ENCODE measurements at regions not wholly inside any gene's neighbourhood (a gene's known extent, or its start where the extent isn't known, plus 50 kb on each side); places are given as distances from the start of the nearest gene placed in this dataset.

DNA sequence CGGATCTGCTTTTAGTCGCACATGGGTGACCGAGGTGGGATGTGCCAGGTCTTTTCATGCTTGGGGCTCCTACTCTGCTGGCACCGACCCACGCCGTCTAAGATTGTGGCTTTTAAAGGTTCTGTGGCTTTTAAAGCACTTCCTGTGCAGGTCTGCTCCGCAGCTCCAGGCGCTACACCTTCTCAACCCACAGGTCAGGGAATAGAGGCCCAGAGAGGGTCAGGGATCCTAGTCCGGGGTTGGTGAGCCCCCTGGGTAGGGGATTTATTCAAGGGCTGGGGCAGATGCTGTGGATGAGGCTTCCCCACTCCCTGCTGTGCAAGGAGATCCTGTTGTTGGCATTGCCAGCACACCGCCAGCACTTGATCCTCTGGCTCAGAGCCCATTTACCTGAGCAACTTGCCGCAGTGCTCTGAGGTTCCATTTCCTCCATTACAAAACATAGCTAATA is 212.8 kb upstream of the RAB4A start:
- Histone ChIP-seq H3K27ac (ENCODE audit: low read depth, low read length) (no peak overlapping the region), H3K36me3 (ENCODE audit: control insufficient read depth in 2 of 3, insufficient read depth in 3 of 3, low read length in 3 of 3) (no peaks in the 10 kb centered on the region), H3K4me1 (ENCODE audit: control insufficient read depth in 2 of 2, insufficient read depth in 2 of 2, low read length in 2 of 2) (peaks cover 30 to 43% of the 10 kb centered on the region in 2 donors), H3K9me3 (ENCODE audit: control insufficient read depth in 2 of 3, low read length in 3 of 3) (no peaks in the 10 kb centered on the region), H3K4me3 (ENCODE audit: low read length) (peak overlapping the region; percentile 52), H3K27me3 (ENCODE audit: control insufficient read depth in 2 of 2, insufficient read depth in 2 of 2, low read length in 2 of 2) (no peaks in the 10 kb centered on the region)
- no peaks in the 10 kb centered on the region for H3K36me3 Mint-ChIP-seq
- peak overlapping the region in 8 of 9 donors; percentile 0 to 83 (median 74) for H3K27ac Mint-ChIP-seq
- H3K4me1 Mint-ChIP-seq, result peaks cover 25 to 77% (median 62%) of the 10 kb centered on the region in 7 donors
- CTCF ChIA-PET, result interaction anchor here (0.6 kb wide), 1 partner anchor 197 kb away, joined by 3 read pairs; no protein-coding TSS in a partner anchor
- DNase-seq (peak in 8 of 9 donors; percentile 23 to 76 (median 72)), ATAC-seq (peak; percentile 81)
- peaks cover 0 to 5% (median 0%) of the 10 kb centered on the region in 11 donors for H3K9me3 Mint-ChIP-seq
- H3K27me3 Mint-ChIP-seq, result peaks cover 0 to 17% (median 0%) of the 10 kb centered on the region in 5 donors
- peak overlapping the region in 9 of 10 donors; percentile 66 to 85 (median 79) for H3K4me3 Mint-ChIP-seq
- intact Hi-C loops (cut with micrococcal nuclease), result loop anchor here in 1 of 2 donors (5.0 kb wide), 2 partner anchors 74 to 321 kb away; partner anchors contain the start of gene RHOU
- POLR2A ChIA-PET, result no interaction called here

DNA sequence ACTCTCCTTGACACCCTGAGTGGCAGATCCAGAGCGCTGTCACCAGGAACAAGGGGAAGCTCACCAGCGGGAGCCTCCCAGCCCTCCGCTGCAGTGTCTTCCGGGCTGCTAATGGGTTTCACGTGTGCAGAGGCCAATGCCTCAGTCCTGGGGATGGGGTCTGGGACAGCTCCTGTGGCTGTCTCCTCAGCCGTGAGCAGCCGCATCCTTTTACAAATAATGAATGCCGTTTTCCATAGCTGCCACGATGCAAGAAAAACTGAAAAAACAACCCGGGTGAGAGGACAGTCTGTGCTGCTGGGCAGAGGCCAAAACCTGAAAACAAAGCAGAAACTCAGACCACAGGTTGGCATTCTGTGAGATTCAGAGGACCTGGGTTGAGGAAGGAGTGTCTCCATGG is 212.2 kb upstream of the RAB4A start:
- Mint-ChIP-seq H3K4me1 (peaks cover 25 to 81% (median 63%) of the 10 kb centered on the region in 7 donors), H3K27ac (peak overlapping the region in 6 of 9 donors; percentile 0 to 83 (median 69)), H3K9me3 (peaks cover 0 to 5% (median 0%) of the 10 kb centered on the region in 11 donors), H3K36me3 (no peaks in the 10 kb centered on the region), H3K4me3 (peak overlapping the region in 8 of 10 donors; percentile 66 to 85 (median 79)), H3K27me3 (peaks cover 0 to 16% (median 0%) of the 10 kb centered on the region in 5 donors)
- POLR2A ChIA-PET, result no interaction called here
- DNase-seq (no peak), ATAC-seq (peak; percentile 48)
- intact Hi-C loops (cut with micrococcal nuclease), result loop anchor here in 1 of 2 donors (5.0 kb wide), 2 partner anchors 74 to 321 kb away; partner anchors contain the start of gene RHOU
- Histone ChIP-seq H3K36me3 (ENCODE audit: control insufficient read depth in 2 of 3, insufficient read depth in 3 of 3, low read length in 3 of 3) (no peaks in the 10 kb centered on the region), H3K9me3 (ENCODE audit: control insufficient read depth in 2 of 3, low read length in 3 of 3) (no peaks in the 10 kb centered on the region), H3K27me3 (ENCODE audit: control insufficient read depth in 2 of 2, insufficient read depth in 2 of 2, low read length in 2 of 2) (no peaks in the 10 kb centered on the region), H3K4me1 (ENCODE audit: control insufficient read depth in 2 of 2, insufficient read depth in 2 of 2, low read length in 2 of 2) (peaks cover 30 to 43% of the 10 kb centered on the region in 2 donors), H3K27ac (ENCODE audit: low read depth, low read length) (no peak overlapping the region), H3K4me3 (ENCODE audit: low read length) (peak overlapping the region; percentile 52)
- CTCF ChIA-PET, result interaction anchor here (0.6 kb wide), 1 partner anchor 196 kb away, joined by 3 read pairs; no protein-coding TSS in a partner anchor

DNA sequence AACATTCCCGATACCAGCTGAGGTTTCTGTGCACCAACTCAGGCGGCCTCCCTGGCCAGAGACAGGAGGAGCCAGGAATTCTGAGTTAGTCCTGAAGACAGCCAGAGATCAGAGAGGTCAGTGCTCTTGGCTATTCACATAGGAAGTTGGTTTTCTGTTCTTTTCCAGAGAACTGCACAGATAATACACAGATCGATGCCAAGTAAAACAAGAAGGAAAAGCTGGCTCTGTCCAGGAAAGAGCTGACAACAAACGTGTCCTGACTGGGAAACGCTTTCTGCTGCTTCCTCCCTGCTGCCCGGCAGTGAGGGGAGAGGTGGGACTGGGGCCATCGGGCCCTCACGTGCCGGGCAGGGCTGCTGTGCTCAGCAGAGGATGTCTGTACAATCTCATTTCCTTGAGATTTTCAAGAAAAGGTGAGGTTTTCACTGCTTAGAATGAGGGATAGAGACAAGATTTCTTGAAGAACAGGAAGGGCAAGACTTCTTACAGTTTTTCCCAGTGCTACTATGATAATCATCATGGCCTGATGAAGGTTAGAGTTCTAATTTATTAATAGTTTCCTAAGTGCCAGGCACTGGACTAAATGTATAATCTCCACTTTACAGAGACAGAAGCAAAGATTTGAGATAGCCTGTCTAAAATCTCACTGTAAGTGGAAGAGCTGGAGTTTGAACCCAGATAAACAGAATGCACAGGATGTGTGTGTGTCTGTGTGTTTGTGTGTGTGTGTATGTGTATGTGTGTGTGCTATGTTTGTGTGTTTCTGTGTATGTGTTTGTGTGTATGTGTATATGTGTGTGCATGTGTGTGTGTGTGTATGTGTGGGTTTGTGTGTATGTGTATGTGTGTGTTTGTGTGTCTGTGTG is 211.0 kb upstream of the RAB4A start:
- DNase-seq, result peak in 1 of 9 donors; percentile 10
- Histone ChIP-seq H3K27me3 (ENCODE audit: control insufficient read depth in 2 of 2, insufficient read depth in 2 of 2, low read length in 2 of 2) (no peaks in the 10 kb centered on the region), H3K36me3 (ENCODE audit: control insufficient read depth in 2 of 3, insufficient read depth in 3 of 3, low read length in 3 of 3) (no peaks in the 10 kb centered on the region), H3K4me3 (ENCODE audit: low read length) (no peak overlapping the region), H3K9me3 (ENCODE audit: control insufficient read depth in 2 of 3, low read length in 3 of 3) (no peaks in the 10 kb centered on the region), H3K27ac (ENCODE audit: low read depth, low read length) (no peak overlapping the region), H3K4me1 (ENCODE audit: control insufficient read depth in 2 of 2, insufficient read depth in 2 of 2, low read length in 2 of 2) (peaks cover 30 to 43% of the 10 kb centered on the region in 2 donors)
- ChIA-PET CTCF (no interaction called here), POLR2A (interaction anchor here (0.6 kb wide), 1 partner anchor 20 kb away, joined by 3 read pairs; no protein-coding TSS in a partner anchor)
- Mint-ChIP-seq H3K27ac (peak overlapping the region in 8 of 9 donors; percentile 0 to 80 (median 42)), H3K27me3 (peaks cover 0 to 15% (median 0%) of the 10 kb centered on the region in 5 donors), H3K4me1 (peaks cover 25 to 75% (median 63%) of the 10 kb centered on the region in 7 donors), H3K9me3 (peaks cover 0 to 2% (median 0%) of the 10 kb centered on the region in 11 donors), H3K4me3 (peak overlapping the region in 8 of 10 donors; percentile 2 to 85 (median 44)), H3K36me3 (no peaks in the 10 kb centered on the region)
- intact Hi-C loops (cut with micrococcal nuclease), result loop anchor here in 1 of 2 donors (5.0 kb wide), 2 partner anchors 72 to 323 kb away; partner anchors contain the start of gene RHOU
- no peak for ATAC-seq

DNA sequence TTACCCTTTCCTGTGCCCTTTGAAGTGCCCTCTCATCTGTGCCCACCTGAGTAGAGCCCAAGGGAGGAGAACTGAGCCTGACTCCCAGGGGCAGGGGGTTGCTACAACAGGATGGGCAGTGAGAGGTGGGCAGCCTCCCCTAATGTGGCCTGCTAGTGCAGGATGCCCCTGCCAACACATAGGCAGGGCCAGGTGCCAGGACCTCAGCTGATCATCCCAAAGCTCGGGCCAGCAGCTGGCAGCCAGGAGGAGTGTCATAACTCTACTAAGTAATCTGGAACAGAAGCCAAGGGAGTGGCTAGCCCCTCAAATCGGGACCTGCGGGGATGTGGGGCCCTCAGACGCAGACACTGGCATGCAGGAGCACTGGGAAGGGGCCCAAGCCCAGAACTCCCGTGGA is 208.8 kb upstream of the RAB4A start:
- POLR2A ChIA-PET, result no interaction called here
- peak overlapping the region in 1 of 9 donors; percentile 12 for H3K27ac Mint-ChIP-seq
- H3K9me3 Mint-ChIP-seq, result peaks cover 0 to 2% (median 0%) of the 10 kb centered on the region in 11 donors
- Histone ChIP-seq H3K27ac (ENCODE audit: low read depth, low read length) (no peak overlapping the region), H3K36me3 (ENCODE audit: control insufficient read depth in 2 of 3, insufficient read depth in 3 of 3, low read length in 3 of 3) (no peaks in the 10 kb centered on the region), H3K4me1 (ENCODE audit: control insufficient read depth in 2 of 2, insufficient read depth in 2 of 2, low read length in 2 of 2) (peaks cover 28 to 34% of the 10 kb centered on the region in 2 donors), H3K9me3 (ENCODE audit: control insufficient read depth in 2 of 3, low read length in 3 of 3) (no peaks in the 10 kb centered on the region), H3K4me3 (ENCODE audit: low read length) (no peak overlapping the region), H3K27me3 (ENCODE audit: control insufficient read depth in 2 of 2, insufficient read depth in 2 of 2, low read length in 2 of 2) (no peaks in the 10 kb centered on the region)
- H3K36me3 Mint-ChIP-seq, result no peaks in the 10 kb centered on the region
- ATAC-seq, result no peak
- H3K4me1 Mint-ChIP-seq, result peaks cover 25 to 53% (median 42%) of the 10 kb centered on the region in 7 donors
- DNase-seq, result no peak
- H3K27me3 Mint-ChIP-seq, result peaks cover 0 to 17% (median 0%) of the 10 kb centered on the region in 5 donors
- intact Hi-C loops (cut with micrococcal nuclease), result no loop called here
- no peak overlapping the region for H3K4me3 Mint-ChIP-seq
- CTCF ChIA-PET, result no interaction called here

DNA sequence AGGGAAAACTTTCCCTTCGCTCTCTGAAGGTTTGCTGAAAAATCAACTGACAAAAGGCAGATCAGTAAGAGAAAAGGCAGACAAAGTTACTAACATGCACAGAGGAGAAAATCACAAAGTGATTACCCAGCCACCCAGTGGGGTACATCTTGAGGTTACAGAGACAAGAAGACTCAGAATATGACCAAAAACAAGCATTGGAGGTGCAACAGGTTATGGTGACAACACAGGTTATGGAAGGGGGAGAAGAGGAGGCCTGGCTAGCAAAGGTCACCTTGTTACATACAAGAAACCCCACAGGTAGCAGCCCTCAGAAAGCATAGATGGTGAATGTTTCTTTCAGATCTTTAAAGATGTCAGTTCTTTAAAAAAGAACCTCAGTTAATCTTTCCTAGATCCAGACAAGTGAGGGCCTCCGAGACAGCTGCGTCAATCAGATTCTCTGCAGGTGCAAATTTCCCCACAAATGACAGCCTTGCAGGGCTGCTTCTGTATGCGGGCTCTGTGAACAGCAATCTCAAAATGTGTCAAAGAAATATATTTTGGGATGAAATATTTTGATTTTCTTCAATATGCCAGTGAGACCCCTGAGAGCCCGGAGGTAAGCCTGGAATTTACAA is 207.6 kb upstream of the RAB4A start:
- POLR2A ChIA-PET, result no interaction called here
- Histone ChIP-seq H3K9me3 (ENCODE audit: control insufficient read depth in 2 of 3, low read length in 3 of 3) (no peaks in the 10 kb centered on the region), H3K27ac (ENCODE audit: low read depth, low read length) (no peak overlapping the region), H3K4me3 (ENCODE audit: low read length) (no peak overlapping the region), H3K36me3 (ENCODE audit: control insufficient read depth in 2 of 3, insufficient read depth in 3 of 3, low read length in 3 of 3) (no peaks in the 10 kb centered on the region), H3K27me3 (ENCODE audit: control insufficient read depth in 2 of 2, insufficient read depth in 2 of 2, low read length in 2 of 2) (no peaks in the 10 kb centered on the region), H3K4me1 (ENCODE audit: control insufficient read depth in 2 of 2, insufficient read depth in 2 of 2, low read length in 2 of 2) (peaks cover 20 to 30% of the 10 kb centered on the region in 2 donors)
- Mint-ChIP-seq H3K27me3 (peaks cover 0 to 18% (median 0%) of the 10 kb centered on the region in 5 donors), H3K36me3 (no peaks in the 10 kb centered on the region), H3K9me3 (peaks cover 0 to 2% (median 0%) of the 10 kb centered on the region in 11 donors), H3K27ac (peak overlapping the region in 4 of 9 donors; percentile 3 to 17 (median 6)), H3K4me3 (no peak overlapping the region), H3K4me1 (peaks cover 20 to 51% (median 40%) of the 10 kb centered on the region in 7 donors)
- intact Hi-C loops (cut with micrococcal nuclease), result no loop called here
- CTCF ChIA-PET, result interaction anchor here (0.6 kb wide), 2 partner anchors 65 to 139 kb away, joined by 3 to 6 read pairs; no protein-coding TSS in a partner anchor
- no peak for ATAC-seq
- DNase-seq, result no peak

DNA sequence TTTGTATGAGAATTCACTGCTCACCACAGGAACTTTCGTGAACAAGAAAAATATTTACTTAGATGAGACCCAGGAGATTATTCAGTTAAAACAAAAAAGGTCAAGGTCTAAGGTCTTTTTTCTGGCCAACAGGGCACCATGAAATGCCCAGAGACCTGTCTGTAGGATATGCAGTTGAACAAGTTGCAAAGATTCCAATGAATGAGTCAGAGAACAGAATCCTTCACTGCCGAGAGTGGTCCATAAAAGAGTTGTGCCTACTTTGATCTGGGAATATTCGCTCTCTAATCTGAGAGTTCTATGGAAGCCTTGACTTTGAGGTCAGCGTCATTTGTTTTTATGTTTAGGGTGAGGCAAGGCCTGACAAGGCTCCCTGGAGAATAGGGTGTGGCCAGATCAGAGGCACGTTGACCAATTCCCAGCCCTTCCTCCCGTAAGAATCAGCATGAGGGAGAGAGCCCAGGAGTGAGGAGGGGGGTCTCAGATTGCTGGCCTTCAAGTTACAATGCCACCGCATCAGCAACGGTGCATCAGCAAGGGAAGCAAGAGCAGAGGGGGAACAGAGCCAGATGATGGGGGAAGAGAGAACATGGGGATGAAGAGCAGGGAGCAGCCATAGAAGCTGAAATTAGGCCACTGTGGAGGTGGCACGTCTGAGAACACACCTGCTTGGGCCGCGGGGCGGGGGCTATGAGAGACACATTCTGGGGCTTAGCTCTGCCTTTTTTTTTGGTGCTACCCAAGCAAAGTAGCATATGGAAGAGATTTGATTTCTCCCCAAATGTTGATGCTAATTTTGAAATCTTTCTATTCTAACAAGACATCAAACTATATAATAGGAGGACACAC is 206.4 kb upstream of the RAB4A start:
- Mint-ChIP-seq H3K36me3 (no peaks in the 10 kb centered on the region), H3K27me3 (peaks cover 0 to 18% (median 0%) of the 10 kb centered on the region in 5 donors), H3K4me1 (peaks cover 17 to 50% (median 37%) of the 10 kb centered on the region in 7 donors), H3K9me3 (peaks cover 0 to 2% (median 0%) of the 10 kb centered on the region in 11 donors), H3K4me3 (no peak overlapping the region), H3K27ac (no peak overlapping the region)
- intact Hi-C loops (cut with micrococcal nuclease), result no loop called here
- POLR2A ChIA-PET, result no interaction called here
- ATAC-seq (no peak), DNase-seq (no peak)
- CTCF ChIA-PET, result no interaction called here
- Histone ChIP-seq H3K4me1 (ENCODE audit: control insufficient read depth in 2 of 2, insufficient read depth in 2 of 2, low read length in 2 of 2) (peaks cover 15 to 22% of the 10 kb centered on the region in 2 donors), H3K9me3 (ENCODE audit: control insufficient read depth in 2 of 3, low read length in 3 of 3) (no peaks in the 10 kb centered on the region), H3K36me3 (ENCODE audit: control insufficient read depth in 2 of 3, insufficient read depth in 3 of 3, low read length in 3 of 3) (no peaks in the 10 kb centered on the region), H3K4me3 (ENCODE audit: low read length) (no peak overlapping the region), H3K27ac (ENCODE audit: low read depth, low read length) (no peak overlapping the region), H3K27me3 (ENCODE audit: control insufficient read depth in 2 of 2, insufficient read depth in 2 of 2, low read length in 2 of 2) (no peaks in the 10 kb centered on the region)

Data from naive thymus-derived CD4-positive, alpha-beta T cell (primary cell).